ENCODE measurements at regions not wholly inside any gene's neighbourhood (a gene's known extent, or its start where the extent isn't known, plus 50 kb on each side); places are given as distances from the start of the nearest gene placed in this dataset.

GRCh38 chr16:19936441-19936840, 51.8 kb upstream of the GPRC5B start:
- H3K9ac ChIP-seq (ENCODE audit: low read depth in 2 of 2, low read length in 2 of 2) = no peak overlapping the region
- H3K4me1 ChIP-seq = no peaks in the 10 kb centered on the region
- H3K9me3 ChIP-seq = no peaks in the 10 kb centered on the region
- H3K4me3 ChIP-seq = no peak overlapping the region
- H3K36me3 ChIP-seq = no peaks in the 10 kb centered on the region
- no peaks in the 10 kb centered on the region for H3K27me3 ChIP-seq
- intact Hi-C loops (cut with DNase I) = no loop called here
- TF ChIP-seq, protein P1, sequence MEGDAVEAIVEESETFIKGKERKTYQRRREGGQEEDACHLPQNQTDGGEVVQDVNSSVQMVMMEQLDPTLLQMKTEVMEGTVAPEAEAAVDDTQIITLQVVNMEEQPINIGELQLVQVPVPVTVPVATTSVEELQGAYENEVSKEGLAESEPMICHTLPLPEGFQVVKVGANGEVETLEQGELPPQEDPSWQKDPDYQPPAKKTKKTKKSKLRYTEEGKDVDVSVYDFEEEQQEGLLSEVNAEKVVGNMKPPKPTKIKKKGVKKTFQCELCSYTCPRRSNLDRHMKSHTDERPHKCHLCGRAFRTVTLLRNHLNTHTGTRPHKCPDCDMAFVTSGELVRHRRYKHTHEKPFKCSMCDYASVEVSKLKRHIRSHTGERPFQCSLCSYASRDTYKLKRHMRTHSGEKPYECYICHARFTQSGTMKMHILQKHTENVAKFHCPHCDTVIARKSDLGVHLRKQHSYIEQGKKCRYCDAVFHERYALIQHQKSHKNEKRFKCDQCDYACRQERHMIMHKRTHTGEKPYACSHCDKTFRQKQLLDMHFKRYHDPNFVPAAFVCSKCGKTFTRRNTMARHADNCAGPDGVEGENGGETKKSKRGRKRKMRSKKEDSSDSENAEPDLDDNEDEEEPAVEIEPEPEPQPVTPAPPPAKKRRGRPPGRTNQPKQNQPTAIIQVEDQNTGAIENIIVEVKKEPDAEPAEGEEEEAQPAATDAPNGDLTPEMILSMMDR (IDR thresholded peaks at IDR 0.05) = no peak
- no peak overlapping the region for H3K27ac ChIP-seq
- DNase-seq = no peak

GRCh38 chr16:19935694-19936093, 51.0 kb upstream of the GPRC5B start:
- Histone ChIP-seq H3K4me3 (no peak overlapping the region), H3K36me3 (no peaks in the 10 kb centered on the region), H3K4me1 (no peaks in the 10 kb centered on the region), H3K27me3 (no peaks in the 10 kb centered on the region), H3K9ac (ENCODE audit: low read depth in 2 of 2, low read length in 2 of 2) (no peak overlapping the region), H3K9me3 (no peaks in the 10 kb centered on the region), H3K27ac (no peak overlapping the region)
- TF ChIP-seq, protein P1 (IDR thresholded peaks at IDR 0.05) = no peak
- intact Hi-C loops (cut with DNase I) = no loop called here
- DNase-seq = no peak

All from colonic mucosa (tissue), 4 donors.